Activated T-cell treated with anti-CD3 and anti-CD28 coated beads for 48 hours (primary cell): ENCODE measurements at regions not wholly inside any gene's neighbourhood (a gene's known extent, or its start where the extent isn't known, plus 50 kb on each side); places are given as distances from the start of the nearest gene placed in this dataset.
"Not testable (repeated sequence)": the region's sequence is repeated elsewhere in the genome, so short reads cannot be mapped to it uniquely, and the experiment has no call there.

Experiments
- DNase-seq: peaks from one replicate; pipeline ENCODE4 v3.0.0-alpha.2; 2020; ENCODE audit warnings: low read depth

- no peak for DNase-seq
These were observed 189.3 kb downstream of the ADRA2A start for GRCh38 chr10:111266165-111266564.

- no peak for DNase-seq
These were observed 190.8 kb downstream of the ADRA2A start for GRCh38 chr10:111267673-111268072.

GRCh38 chr10:111273235-111273634, 196.4 kb downstream of the ADRA2A start:
- DNase-seq: no peak

- DNase-seq: no peak
These were observed 196.8 kb downstream of the ADRA2A start for GRCh38 chr10:111273635-111274034.

GRCh38 chr10:111275091-111275490, 198.3 kb downstream of the ADRA2A start:
- DNase-seq: no peak

- DNase-seq: no peak
These were observed 200.8 kb downstream of the ADRA2A start for GRCh38 chr10:111277661-111278060.

- no peak for DNase-seq
These were observed 201.4 kb downstream of the ADRA2A start for GRCh38 chr10:111278266-111278665.

- DNase-seq: no peak
These were observed 204.7 kb downstream of the ADRA2A start for GRCh38 chr10:111281516-111281915.

- DNase-seq: no peak
These were observed 212.6 kb downstream of the ADRA2A start for GRCh38 chr10:111289461-111289860.

GRCh38 chr10:111290649-111291048, 213.8 kb downstream of the ADRA2A start:
- no peak for DNase-seq

- DNase-seq: no peak
These were observed 219.0 kb downstream of the ADRA2A start for GRCh38 chr10:111295788-111296187.

GRCh38 chr10:111297351-111297848, 220.6 kb downstream of the ADRA2A start:
- DNase-seq: no peak

- DNase-seq: no peak
These were observed 221.2 kb downstream of the ADRA2A start for GRCh38 chr10:111298031-111298430.

GRCh38 chr10:111299037-111299436, 222.2 kb downstream of the ADRA2A start:
- DNase-seq: no peak

- DNase-seq: no peak
These were observed 227.1 kb downstream of the ADRA2A start for GRCh38 chr10:111303887-111304286.

GRCh38 chr10:111316722-111317212, 239.9 kb downstream of the ADRA2A start:
- DNase-seq: no peak

GRCh38 chr10:111319866-111320265, 243.0 kb downstream of the ADRA2A start:
- no peak for DNase-seq

- DNase-seq: no peak
These were observed 246.6 kb downstream of the ADRA2A start for GRCh38 chr10:111323389-111323966.

- not testable (repeated sequence) for DNase-seq
These were observed 255.3 kb downstream of the ADRA2A start for GRCh38 chr10:111332174-111332573.

- no peak for DNase-seq
These were observed 259.0 kb downstream of the ADRA2A start for GRCh38 chr10:111335826-111336225.

GRCh38 chr10:111338035-111338434, 261.2 kb downstream of the ADRA2A start:
- no peak for DNase-seq

- DNase-seq: no peak
These were observed 262.0 kb downstream of the ADRA2A start for GRCh38 chr10:111338805-111339204.

GRCh38 chr10:111344804-111345203, 268.0 kb downstream of the ADRA2A start:
- DNase-seq: no peak

GRCh38 chr10:111347386-111348013, 270.7 kb downstream of the ADRA2A start:
- no peak for DNase-seq
